HepG2 (cell line): ENCODE measurements at regions not wholly inside any gene's neighbourhood (a gene's known extent, or its start where the extent isn't known, plus 50 kb on each side); places are given as distances from the start of the nearest gene placed in this dataset.

Experiments
- ELF3 ChIP-seq: IDR thresholded peaks from 2 replicates; pipeline ENCODE4 v1.6.1; 2016; ENCODE audit warnings: missing genetic modification reagents, missing compliant biosample characterization
- MED1 ChIP-seq: sonication (generic); formaldehyde crosslinking; IDR thresholded peaks from 2 replicates; pipeline ENCODE4 v1.4.0; 2020; ENCODE audit warnings: missing genetic modification reagents
- POLR2AphosphoS5 ChIP-seq: IDR thresholded peaks from 2 replicates; pipeline ENCODE4 v1.6.1; 2012; ENCODE audit warnings: low read depth, low read length

DNA sequence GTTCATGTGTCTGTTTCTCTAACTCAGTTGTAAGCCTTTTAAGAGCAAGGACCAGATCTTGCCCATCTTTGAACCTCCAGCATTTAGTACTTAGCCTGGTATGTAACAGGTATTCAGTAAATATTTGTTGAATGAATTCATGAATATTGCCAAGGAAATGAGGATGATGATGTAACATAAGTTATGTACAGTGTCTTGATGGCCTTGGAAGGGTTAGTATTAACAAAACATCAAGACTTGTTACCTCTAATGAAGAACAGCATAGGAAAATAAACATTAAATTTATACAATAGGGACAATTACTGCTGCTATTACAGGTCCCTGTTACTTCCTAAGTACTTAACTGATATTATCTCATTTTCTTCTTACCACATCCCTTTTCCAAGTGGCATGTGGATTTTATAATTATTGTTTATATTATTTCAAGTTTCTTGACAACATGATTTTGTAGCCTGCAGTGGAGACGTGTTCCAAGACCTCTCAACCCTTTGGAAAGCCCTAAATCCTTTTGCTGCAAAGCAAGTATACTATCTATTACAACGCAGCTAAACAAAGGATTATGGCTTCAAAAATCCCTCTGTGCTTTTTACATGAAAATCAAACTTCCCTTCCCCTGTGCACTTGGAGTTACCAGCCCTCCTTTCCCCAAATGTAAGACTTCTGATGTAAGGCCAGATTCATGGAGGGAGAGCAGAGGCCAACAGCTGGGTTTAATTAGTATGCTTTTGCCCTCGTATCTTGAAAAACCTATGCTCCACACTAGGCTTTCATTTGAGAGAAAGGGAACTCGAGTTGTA, 77.4 kb upstream of the SMIM36 start:
- TF ChIP-seq ELF3 (no peak), POLR2AphosphoS5 (no peak), MED1 (CRISPR knock-in tag) (no peak)
